ENCODE measurements at regions not wholly inside any gene's neighbourhood (a gene's known extent, or its start where the extent isn't known, plus 50 kb on each side); places are given as distances from the start of the nearest gene placed in this dataset.

- DNase-seq (ENCODE audit: low read depth) = no peak
Observed at GRCh38 chr2:219902891-219903552, 275.6 kb downstream of the SLC4A3 start.

GRCh38 chr2:219905640-219906039 is 278.2 kb downstream of the SLC4A3 start:
- no peak for DNase-seq (ENCODE audit: low read depth)

GRCh38 chr2:219906114-219907010 is 278.9 kb downstream of the SLC4A3 start:
- DNase-seq (ENCODE audit: low read depth) = no peak

GRCh38 chr2:219907011-219907365 is 279.6 kb downstream of the SLC4A3 start:
- no peak for DNase-seq (ENCODE audit: low read depth)

- DNase-seq (ENCODE audit: low read depth) = no peak
Observed at GRCh38 chr2:219908538-219908937, 281.1 kb downstream of the SLC4A3 start.

GRCh38 chr2:219911541-219911940 is 284.1 kb downstream of the SLC4A3 start:
- no peak for DNase-seq (ENCODE audit: low read depth)

- no peak for DNase-seq (ENCODE audit: low read depth)
Observed at GRCh38 chr2:219912491-219912921, 285.1 kb downstream of the SLC4A3 start.

GRCh38 chr2:219914577-219914976 is 287.1 kb downstream of the SLC4A3 start:
- DNase-seq (ENCODE audit: low read depth) = no peak

GRCh38 chr2:219916281-219916680 is 288.9 kb downstream of the SLC4A3 start:
- no peak for DNase-seq (ENCODE audit: low read depth)

GRCh38 chr2:219916726-219917440 is 289.5 kb downstream of the SLC4A3 start:
- no peak for DNase-seq (ENCODE audit: low read depth)

- DNase-seq (ENCODE audit: low read depth) = no peak
Observed at GRCh38 chr2:219918254-219918653, 290.8 kb downstream of the SLC4A3 start.

GRCh38 chr2:219918944-219919343 is 291.5 kb downstream of the SLC4A3 start:
- no peak for DNase-seq (ENCODE audit: low read depth)

GRCh38 chr2:219919506-219919905 is 292.1 kb downstream of the SLC4A3 start:
- DNase-seq (ENCODE audit: low read depth) = no peak

GRCh38 chr2:219929835-219930234 is 302.4 kb downstream of the SLC4A3 start:
- DNase-seq (ENCODE audit: low read depth) = no peak

GRCh38 chr2:219939647-219940046 is 312.2 kb downstream of the SLC4A3 start:
- DNase-seq (ENCODE audit: low read depth) = no peak

GRCh38 chr2:219944866-219945265 is 317.4 kb downstream of the SLC4A3 start:
- no peak for DNase-seq (ENCODE audit: low read depth)

GRCh38 chr2:219946021-219946420 is 318.6 kb downstream of the SLC4A3 start:
- no peak for DNase-seq (ENCODE audit: low read depth)

GRCh38 chr2:219946529-219946928 is 319.1 kb downstream of the SLC4A3 start:
- no peak for DNase-seq (ENCODE audit: low read depth)

GRCh38 chr2:219947575-219947974 is 320.1 kb downstream of the SLC4A3 start:
- no peak for DNase-seq (ENCODE audit: low read depth)

- no peak for DNase-seq (ENCODE audit: low read depth)
Observed at GRCh38 chr2:219949053-219949452, 321.6 kb downstream of the SLC4A3 start.

GRCh38 chr2:219951099-219951498 is 323.7 kb downstream of the SLC4A3 start:
- no peak for DNase-seq (ENCODE audit: low read depth)

GRCh38 chr2:219954331-219954730 is 326.9 kb downstream of the SLC4A3 start:
- no peak for DNase-seq (ENCODE audit: low read depth)

GRCh38 chr2:219957820-219958219 is 330.4 kb downstream of the SLC4A3 start:
- DNase-seq (ENCODE audit: low read depth) = no peak
